ENCODE measurements at regions not wholly inside any gene's neighbourhood (a gene's known extent, or its start where the extent isn't known, plus 50 kb on each side); places are given as distances from the start of the nearest gene placed in this dataset.

DNA sequence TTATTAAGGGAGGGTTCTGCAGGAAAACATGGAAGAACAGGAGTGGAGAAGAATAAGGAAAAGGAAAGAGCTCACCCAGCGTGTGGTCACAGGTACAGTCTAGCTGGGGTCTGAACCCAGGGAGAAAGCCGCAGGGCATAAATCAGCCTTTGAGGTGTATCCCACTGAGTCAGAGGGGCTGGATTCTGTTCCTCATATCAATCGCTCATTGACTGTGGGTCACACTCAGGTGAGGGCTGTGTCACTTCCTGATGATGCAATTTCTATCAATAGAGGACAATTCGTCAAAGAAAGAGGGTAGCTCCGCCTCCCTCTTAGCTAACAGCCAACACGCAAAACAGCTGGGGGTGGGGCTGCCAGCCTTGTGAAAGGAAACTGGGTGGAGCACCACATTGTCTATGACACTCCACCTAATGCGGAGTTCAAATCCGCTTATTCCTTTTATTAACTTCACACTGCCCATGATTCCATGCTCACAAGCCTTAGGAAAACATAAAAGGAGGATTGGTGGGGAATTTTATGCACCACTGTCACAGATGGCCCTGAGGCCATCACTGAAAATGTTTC lies 176.2 kb downstream of the ICE1 start:
- H3K9me3 ChIP-seq (ENCODE audit: control insufficient read depth, low read depth, low read length): no peaks in the 10 kb centered on the region
- no peaks in the 10 kb centered on the region for H3K4me1 ChIP-seq (ENCODE audit: control insufficient read depth, low read depth, low read length)
- H3K27me3 ChIP-seq (ENCODE audit: control insufficient read depth, insufficient read depth, low read length): no peaks in the 10 kb centered on the region
- H3K9ac ChIP-seq (ENCODE audit: low read length): no peak overlapping the region
- no peak overlapping the region for H3K27ac ChIP-seq (ENCODE audit: low read length)
- no peaks in the 10 kb centered on the region for H3K36me3 ChIP-seq (ENCODE audit: control insufficient read depth, low read depth, low read length)
- H3K4me3 ChIP-seq (ENCODE audit: low read length): no peak overlapping the region

DNA sequence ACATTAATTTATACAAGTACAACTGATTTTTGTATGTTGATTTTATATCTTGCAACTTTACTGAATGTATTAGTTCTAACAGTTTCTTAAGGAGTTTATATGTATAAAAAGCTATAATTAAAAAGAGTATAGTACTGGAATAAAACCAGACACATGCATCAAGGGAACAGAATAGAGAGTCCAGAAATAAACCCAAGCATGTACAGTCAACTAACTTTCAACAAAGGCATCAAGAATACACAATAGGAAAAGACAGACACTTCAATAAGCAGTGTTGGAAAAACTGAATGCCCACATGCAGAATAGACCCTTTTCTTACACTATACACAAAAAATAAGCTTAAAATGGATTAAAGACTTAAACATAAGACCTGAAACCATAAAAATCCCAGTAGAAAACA lies 170.9 kb downstream of the ICE1 start:
- Histone ChIP-seq H3K27me3 (ENCODE audit: control insufficient read depth, insufficient read depth, low read length) (no peaks in the 10 kb centered on the region), H3K4me3 (ENCODE audit: low read length) (no peak overlapping the region), H3K36me3 (ENCODE audit: control insufficient read depth, low read depth, low read length) (no peaks in the 10 kb centered on the region), H3K27ac (ENCODE audit: low read length) (no peak overlapping the region), H3K9me3 (ENCODE audit: control insufficient read depth, low read depth, low read length) (no peaks in the 10 kb centered on the region), H3K4me1 (ENCODE audit: control insufficient read depth, low read depth, low read length) (no peaks in the 10 kb centered on the region), H3K9ac (ENCODE audit: low read length) (no peak overlapping the region)

DNA sequence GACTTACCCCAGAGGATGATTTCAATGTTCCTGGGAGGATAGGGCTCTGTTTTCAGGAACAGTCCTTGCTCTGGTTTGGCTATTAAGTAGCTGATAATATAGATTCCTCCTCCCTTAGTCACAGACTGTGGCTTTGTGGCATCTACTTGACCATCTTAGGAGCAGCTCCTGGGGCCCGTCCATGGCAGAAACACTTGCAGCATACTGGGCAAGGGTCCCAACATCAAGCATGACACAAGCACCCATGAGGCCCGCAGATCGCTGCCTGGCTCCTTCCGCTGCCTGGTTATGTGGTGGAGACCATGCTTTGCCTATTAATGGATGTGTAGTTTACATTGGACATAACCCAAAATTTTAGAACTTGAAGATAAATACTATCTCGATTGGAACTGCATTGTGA lies 170.1 kb downstream of the ICE1 start:
- H3K27me3 ChIP-seq (ENCODE audit: control insufficient read depth, insufficient read depth, low read length): no peaks in the 10 kb centered on the region
- H3K4me3 ChIP-seq (ENCODE audit: low read length): no peak overlapping the region
- no peaks in the 10 kb centered on the region for H3K4me1 ChIP-seq (ENCODE audit: control insufficient read depth, low read depth, low read length)
- no peak overlapping the region for H3K27ac ChIP-seq (ENCODE audit: low read length)
- H3K9ac ChIP-seq (ENCODE audit: low read length): no peak overlapping the region
- no peaks in the 10 kb centered on the region for H3K36me3 ChIP-seq (ENCODE audit: control insufficient read depth, low read depth, low read length)
- no peaks in the 10 kb centered on the region for H3K9me3 ChIP-seq (ENCODE audit: control insufficient read depth, low read depth, low read length)

DNA sequence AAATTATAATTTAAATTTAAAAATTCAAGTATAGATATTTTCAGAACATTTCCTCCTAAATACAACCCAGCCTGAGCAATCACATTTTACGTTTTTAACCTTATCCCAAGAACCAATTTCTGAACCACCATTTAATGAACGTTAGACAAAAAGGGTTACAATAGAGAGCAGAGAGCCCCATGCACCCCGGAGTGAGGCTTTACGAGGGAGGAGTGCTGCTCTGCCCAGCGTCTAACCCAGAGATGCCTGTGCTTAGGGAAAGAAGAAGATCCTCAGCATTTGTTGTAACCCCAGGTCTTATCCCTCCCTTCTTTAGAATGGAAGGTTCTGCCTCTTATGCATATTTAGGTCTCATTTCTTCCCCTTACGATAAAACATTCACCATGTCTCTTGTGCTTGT lies 169.1 kb downstream of the ICE1 start:
- Histone ChIP-seq H3K4me1 (ENCODE audit: control insufficient read depth, low read depth, low read length) (no peaks in the 10 kb centered on the region), H3K27me3 (ENCODE audit: control insufficient read depth, insufficient read depth, low read length) (no peaks in the 10 kb centered on the region), H3K4me3 (ENCODE audit: low read length) (no peak overlapping the region), H3K27ac (ENCODE audit: low read length) (no peak overlapping the region), H3K9ac (ENCODE audit: low read length) (no peak overlapping the region), H3K9me3 (ENCODE audit: control insufficient read depth, low read depth, low read length) (no peaks in the 10 kb centered on the region), H3K36me3 (ENCODE audit: control insufficient read depth, low read depth, low read length) (no peaks in the 10 kb centered on the region)

DNA sequence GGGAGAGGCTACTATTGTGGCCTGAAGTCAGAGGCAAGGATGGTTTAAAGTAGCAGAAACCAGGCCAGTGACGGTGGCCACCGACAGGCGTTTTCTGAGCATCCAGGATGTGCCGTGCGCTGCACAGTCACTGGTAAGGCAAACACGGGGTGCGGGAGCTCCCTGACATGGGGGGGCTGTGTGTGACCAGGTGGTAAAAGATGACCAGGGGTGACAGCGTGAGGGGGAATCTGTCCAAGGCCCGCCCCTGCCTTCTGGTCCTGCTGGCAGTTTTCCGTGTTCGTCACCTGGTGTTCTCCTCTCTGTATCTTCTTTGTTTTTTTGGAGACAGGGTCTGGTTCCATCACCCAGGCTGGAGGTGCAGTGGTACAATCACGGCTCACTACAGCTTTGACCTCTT lies 167.4 kb downstream of the ICE1 start:
- H3K36me3 ChIP-seq (ENCODE audit: control insufficient read depth, low read depth, low read length): no peaks in the 10 kb centered on the region
- peaks cover 7% of the 10 kb centered on the region for H3K9me3 ChIP-seq (ENCODE audit: control insufficient read depth, low read depth, low read length)
- H3K27me3 ChIP-seq (ENCODE audit: control insufficient read depth, insufficient read depth, low read length): no peaks in the 10 kb centered on the region
- no peaks in the 10 kb centered on the region for H3K4me1 ChIP-seq (ENCODE audit: control insufficient read depth, low read depth, low read length)
- no peak overlapping the region for H3K27ac ChIP-seq (ENCODE audit: low read length)
- H3K4me3 ChIP-seq (ENCODE audit: low read length): no peak overlapping the region
- H3K9ac ChIP-seq (ENCODE audit: low read length): no peak overlapping the region

DNA sequence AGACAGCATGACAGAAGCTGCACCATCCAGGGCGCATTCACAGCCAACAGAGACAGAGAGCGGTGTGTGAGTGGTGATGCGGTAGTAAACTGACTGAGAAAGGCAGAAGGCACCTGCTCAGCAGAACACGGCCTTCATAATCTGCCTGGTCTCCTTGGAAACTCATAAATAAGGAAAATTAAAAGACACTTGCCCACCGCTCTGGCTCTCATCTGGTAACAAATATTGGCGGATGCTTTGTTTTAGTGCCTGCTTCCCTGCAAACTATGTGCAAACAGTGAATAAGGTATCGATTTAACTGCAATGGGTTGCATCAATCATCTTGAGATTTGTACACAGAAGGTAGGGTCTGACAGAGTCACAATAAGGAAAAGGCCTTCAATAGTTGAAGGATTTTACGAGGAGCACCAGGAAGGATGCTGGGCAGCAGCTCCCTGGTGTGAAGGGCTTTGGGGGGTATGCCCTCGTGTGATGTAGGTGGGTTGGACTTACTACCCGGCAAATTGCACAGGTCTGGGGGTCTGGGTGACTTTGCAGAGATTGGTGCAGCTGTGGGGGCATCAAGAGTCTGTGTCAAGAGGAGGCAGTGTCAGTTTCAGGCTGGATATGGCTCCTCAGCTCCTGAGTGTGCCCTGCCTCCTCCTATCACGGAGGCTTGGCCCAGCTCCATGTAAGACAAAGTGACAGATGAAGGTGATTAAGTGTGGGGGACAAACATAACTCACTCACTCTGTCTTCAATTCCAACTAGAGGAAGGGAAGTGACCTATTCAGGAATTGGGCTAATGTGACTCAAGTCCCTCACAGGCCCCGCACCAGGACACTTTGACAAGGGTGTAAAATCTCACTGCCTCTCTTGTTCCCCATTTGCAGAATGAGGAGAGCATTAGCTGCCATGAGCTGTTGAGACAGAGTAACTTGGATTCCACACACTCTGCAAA lies 166.7 kb downstream of the ICE1 start:
- Histone ChIP-seq H3K27ac (ENCODE audit: low read length) (no peak overlapping the region), H3K27me3 (ENCODE audit: control insufficient read depth, insufficient read depth, low read length) (no peaks in the 10 kb centered on the region), H3K4me3 (ENCODE audit: low read length) (no peak overlapping the region), H3K36me3 (ENCODE audit: control insufficient read depth, low read depth, low read length) (no peaks in the 10 kb centered on the region), H3K9me3 (ENCODE audit: control insufficient read depth, low read depth, low read length) (peaks cover 7% of the 10 kb centered on the region), H3K9ac (ENCODE audit: low read length) (no peak overlapping the region), H3K4me1 (ENCODE audit: control insufficient read depth, low read depth, low read length) (no peaks in the 10 kb centered on the region)

DNA sequence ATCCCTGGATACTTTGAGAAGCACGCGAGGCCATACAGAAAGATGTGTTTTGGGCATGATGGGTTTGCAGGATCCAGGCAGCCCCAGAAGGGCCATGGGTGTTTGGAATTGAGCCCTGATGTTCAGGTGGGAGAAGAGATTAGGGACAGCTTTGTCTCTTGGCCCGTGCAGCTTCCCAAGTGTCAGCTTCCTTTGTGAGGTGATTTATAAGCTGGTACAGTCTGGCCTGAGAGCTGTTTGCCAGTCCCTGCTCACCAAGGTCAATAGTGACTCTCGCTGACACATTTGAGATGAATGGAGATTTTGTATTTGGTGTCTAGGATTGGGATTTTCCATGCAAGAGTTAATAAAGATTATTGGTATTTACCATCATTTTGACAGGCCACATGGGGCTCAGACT lies 165.9 kb downstream of the ICE1 start:
- Histone ChIP-seq H3K4me1 (ENCODE audit: control insufficient read depth, low read depth, low read length) (no peaks in the 10 kb centered on the region), H3K27ac (ENCODE audit: low read length) (no peak overlapping the region), H3K9me3 (ENCODE audit: control insufficient read depth, low read depth, low read length) (peaks cover 7% of the 10 kb centered on the region), H3K27me3 (ENCODE audit: control insufficient read depth, insufficient read depth, low read length) (no peaks in the 10 kb centered on the region), H3K4me3 (ENCODE audit: low read length) (no peak overlapping the region), H3K36me3 (ENCODE audit: control insufficient read depth, low read depth, low read length) (no peaks in the 10 kb centered on the region), H3K9ac (ENCODE audit: low read length) (no peak overlapping the region)

DNA sequence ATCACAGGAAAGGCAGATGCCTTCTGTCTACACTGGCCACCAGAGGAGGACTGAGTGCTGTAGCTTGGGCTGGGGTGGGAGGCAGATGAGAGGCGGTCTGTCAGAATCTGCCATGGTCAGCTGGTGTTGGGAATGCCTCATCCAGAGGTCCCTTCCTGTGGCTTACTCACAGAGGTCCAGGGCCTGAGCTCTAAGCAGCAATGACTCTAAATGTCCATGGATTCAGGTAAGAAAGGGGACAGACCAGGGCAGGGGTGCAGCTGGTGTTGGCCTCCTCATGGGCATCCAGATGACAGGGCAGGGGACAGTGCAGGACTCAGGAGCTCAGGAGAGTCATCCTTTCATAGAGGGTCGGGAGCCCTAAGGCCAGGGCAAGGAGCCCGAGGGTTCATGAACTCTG lies 165.0 kb downstream of the ICE1 start:
- no peak overlapping the region for H3K4me3 ChIP-seq (ENCODE audit: low read length)
- no peak overlapping the region for H3K9ac ChIP-seq (ENCODE audit: low read length)
- H3K27me3 ChIP-seq (ENCODE audit: control insufficient read depth, insufficient read depth, low read length): no peaks in the 10 kb centered on the region
- no peaks in the 10 kb centered on the region for H3K36me3 ChIP-seq (ENCODE audit: control insufficient read depth, low read depth, low read length)
- H3K4me1 ChIP-seq (ENCODE audit: control insufficient read depth, low read depth, low read length): no peaks in the 10 kb centered on the region
- peaks cover 7% of the 10 kb centered on the region for H3K9me3 ChIP-seq (ENCODE audit: control insufficient read depth, low read depth, low read length)
- H3K27ac ChIP-seq (ENCODE audit: low read length): no peak overlapping the region

DNA sequence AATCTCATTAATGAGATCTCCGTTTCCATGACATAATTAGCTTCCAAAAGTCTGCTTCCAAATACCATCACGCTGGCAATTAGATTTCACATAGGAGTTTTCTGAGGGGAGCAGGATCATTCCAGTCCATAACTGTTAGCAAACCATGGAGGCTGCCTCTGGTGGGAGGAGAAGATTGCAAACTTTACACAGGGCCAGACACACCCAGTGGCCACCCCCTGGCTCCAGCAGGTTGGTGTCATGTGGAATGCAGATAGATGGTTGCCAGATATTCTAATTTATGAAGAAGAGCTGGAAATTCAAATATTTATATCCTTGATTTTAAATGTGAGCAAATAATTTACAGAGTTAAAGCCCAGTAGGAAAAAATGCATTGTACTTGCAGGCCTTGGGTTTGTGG lies 164.2 kb downstream of the ICE1 start:
- H3K27me3 ChIP-seq (ENCODE audit: control insufficient read depth, insufficient read depth, low read length): no peaks in the 10 kb centered on the region
- H3K27ac ChIP-seq (ENCODE audit: low read length): no peak overlapping the region
- H3K4me3 ChIP-seq (ENCODE audit: low read length): no peak overlapping the region
- H3K9ac ChIP-seq (ENCODE audit: low read length): no peak overlapping the region
- H3K9me3 ChIP-seq (ENCODE audit: control insufficient read depth, low read depth, low read length): peaks cover 7% of the 10 kb centered on the region
- no peaks in the 10 kb centered on the region for H3K4me1 ChIP-seq (ENCODE audit: control insufficient read depth, low read depth, low read length)
- no peaks in the 10 kb centered on the region for H3K36me3 ChIP-seq (ENCODE audit: control insufficient read depth, low read depth, low read length)

DNA sequence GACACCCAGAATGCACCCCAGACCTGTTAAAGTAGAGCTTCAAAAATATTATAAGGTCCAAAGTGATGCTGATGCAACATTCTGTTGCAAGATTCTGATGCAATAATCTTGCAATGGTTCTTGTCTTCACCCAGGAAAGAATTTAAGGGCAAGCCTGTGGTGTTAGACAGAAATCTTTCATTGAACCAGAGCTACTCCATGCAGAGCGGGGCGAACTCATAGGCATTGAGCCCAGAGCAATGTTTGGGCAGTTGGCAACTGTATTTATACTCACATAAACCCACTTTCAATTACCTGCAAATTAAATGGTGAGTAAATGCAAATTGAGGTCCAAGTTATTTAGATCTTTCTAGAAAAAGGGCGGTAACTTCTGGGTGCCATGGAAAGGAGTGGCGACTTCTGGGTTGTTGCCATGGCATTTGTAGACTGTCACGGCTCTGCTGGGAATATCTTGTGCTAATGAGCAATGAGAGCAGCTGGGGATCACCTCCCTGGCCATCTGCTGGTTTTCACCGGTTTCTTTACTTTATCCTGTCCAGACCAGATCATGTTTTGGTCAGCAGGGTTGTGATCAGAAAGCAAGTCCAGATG lies 163.4 kb downstream of the ICE1 start:
- Histone ChIP-seq H3K27ac (ENCODE audit: low read length) (no peak overlapping the region), H3K4me3 (ENCODE audit: low read length) (no peak overlapping the region), H3K36me3 (ENCODE audit: control insufficient read depth, low read depth, low read length) (no peaks in the 10 kb centered on the region), H3K27me3 (ENCODE audit: control insufficient read depth, insufficient read depth, low read length) (no peaks in the 10 kb centered on the region), H3K9ac (ENCODE audit: low read length) (no peak overlapping the region), H3K9me3 (ENCODE audit: control insufficient read depth, low read depth, low read length) (peaks cover 7% of the 10 kb centered on the region), H3K4me1 (ENCODE audit: control insufficient read depth, low read depth, low read length) (no peaks in the 10 kb centered on the region)

DNA sequence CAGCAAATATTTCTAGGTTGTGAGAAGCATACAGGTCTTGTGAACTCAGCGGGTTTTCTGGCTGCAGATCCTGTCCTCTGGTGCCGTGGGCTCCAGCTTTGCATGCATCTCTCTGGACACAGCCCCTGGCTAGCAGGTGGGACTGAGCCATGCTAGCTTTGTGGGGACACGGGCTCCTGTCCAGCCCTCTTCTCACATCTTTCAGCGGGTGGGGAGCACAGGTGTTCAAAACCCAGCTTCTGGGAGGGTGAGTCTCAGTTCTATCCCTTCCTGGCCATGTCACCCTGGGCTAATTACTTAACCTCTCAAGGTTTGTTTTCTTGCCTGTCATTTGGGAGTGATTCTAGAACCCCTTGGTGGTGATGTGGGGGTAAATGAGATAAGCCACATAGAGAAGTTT lies 162.3 kb downstream of the ICE1 start:
- no peak overlapping the region for H3K4me3 ChIP-seq (ENCODE audit: low read length)
- H3K9me3 ChIP-seq (ENCODE audit: control insufficient read depth, low read depth, low read length): peaks cover 7% of the 10 kb centered on the region
- H3K27me3 ChIP-seq (ENCODE audit: control insufficient read depth, insufficient read depth, low read length): no peaks in the 10 kb centered on the region
- no peak overlapping the region for H3K27ac ChIP-seq (ENCODE audit: low read length)
- no peak overlapping the region for H3K9ac ChIP-seq (ENCODE audit: low read length)
- no peaks in the 10 kb centered on the region for H3K4me1 ChIP-seq (ENCODE audit: control insufficient read depth, low read depth, low read length)
- no peaks in the 10 kb centered on the region for H3K36me3 ChIP-seq (ENCODE audit: control insufficient read depth, low read depth, low read length)
